GM18519 (cell line): ENCODE measurements at regions not wholly inside any gene's neighbourhood (a gene's known extent, or its start where the extent isn't known, plus 50 kb on each side); places are given as distances from the start of the nearest gene placed in this dataset.

ENCODE experiments used
- ATAC-seq: cut with Tn5 transposase; IDR thresholded peaks from one replicate; pipeline ENCODE4 v1.9.1; 2021; ENCODE audit warnings: mild to moderate bottlenecking, moderate library complexity; ENCODE audit not compliant: unreplicated experiment, low FRiP score

GRCh38 chr2:7766978-7767565 is 849.9 kb downstream of the RNF144A start:
- ATAC-seq, result no peak

DNA sequence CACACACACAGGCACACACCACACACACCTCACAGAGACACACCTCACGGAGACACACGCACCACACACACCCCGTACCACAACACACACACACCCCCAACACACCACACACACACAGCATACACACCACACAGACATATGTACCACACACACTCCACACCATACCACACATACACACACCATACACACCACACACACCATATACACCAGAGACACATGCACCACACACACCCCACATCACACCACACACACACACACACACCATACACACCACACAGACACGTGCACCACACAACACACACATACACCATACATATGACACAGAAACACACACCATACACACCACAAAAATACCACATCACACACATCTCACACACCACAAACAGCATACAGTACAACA is 850.7 kb downstream of the RNF144A start:
- no peak for ATAC-seq

DNA sequence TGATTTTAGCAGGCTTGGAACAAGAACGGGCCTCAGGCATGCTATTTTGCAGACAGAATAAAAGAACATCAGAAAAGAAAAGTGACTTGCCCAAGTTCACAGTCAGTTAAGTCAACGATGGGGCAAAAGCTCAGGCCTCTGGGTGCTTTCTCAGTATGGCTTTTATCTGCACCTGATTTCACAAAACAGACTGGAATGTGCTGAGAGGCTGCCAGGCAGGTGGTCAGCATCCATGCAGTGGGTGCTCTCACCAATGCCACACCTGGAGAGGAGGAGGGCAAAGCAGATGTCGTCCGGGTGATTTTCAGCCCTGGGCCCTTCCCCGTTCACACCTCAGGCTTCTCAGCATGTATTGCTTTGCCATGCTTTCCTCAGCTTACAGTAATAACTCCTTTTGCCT is 854.6 kb downstream of the RNF144A start:
- no peak for ATAC-seq

GRCh38 chr2:7773362-7774360 is 856.4 kb downstream of the RNF144A start:
- ATAC-seq, result peak; percentile 50

DNA sequence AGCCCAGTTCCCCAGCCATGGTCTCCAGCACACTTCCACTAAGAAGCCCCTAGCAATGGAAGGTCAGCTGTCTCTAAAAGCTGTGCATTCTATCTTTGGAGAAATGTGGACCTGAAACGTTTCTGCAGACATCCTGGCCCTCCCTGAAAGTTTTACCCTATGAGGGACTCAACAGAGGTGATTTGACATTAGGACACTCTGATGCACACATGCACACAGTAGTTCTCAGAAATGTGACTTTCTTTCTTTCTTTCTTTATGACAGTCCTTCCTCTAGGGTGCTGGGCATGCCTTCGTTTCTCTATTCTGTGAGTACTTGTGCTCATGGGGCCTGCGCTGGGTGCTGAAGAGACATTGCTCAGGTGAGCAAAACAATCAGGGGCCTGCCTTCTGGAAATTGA is 857.3 kb downstream of the RNF144A start:
- no peak for ATAC-seq

- no peak for ATAC-seq
Observed at GRCh38 chr2:7777668-7778067, 860.5 kb downstream of the RNF144A start.

DNA sequence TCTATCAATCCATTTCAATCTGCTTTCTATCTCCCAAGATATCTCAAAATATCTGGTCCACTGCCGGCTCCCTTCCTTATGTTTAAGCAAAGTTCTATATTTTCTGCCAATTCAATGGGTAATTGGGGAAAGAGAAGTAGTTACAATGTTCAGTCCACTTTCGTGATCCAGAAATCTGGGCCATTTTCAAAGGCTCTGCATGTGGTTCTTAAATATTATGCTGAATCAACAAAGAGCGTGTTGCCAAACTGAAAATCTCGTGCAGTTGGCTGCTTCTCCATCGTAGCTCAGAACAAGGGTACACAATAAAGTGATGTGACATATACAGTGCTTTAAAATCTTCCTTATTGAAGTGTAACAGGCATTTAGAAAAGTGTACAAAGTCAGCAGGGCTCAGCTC is 863.1 kb downstream of the RNF144A start:
- no peak for ATAC-seq

GRCh38 chr2:7785700-7786099 is 868.5 kb downstream of the RNF144A start:
- ATAC-seq, result no peak

DNA sequence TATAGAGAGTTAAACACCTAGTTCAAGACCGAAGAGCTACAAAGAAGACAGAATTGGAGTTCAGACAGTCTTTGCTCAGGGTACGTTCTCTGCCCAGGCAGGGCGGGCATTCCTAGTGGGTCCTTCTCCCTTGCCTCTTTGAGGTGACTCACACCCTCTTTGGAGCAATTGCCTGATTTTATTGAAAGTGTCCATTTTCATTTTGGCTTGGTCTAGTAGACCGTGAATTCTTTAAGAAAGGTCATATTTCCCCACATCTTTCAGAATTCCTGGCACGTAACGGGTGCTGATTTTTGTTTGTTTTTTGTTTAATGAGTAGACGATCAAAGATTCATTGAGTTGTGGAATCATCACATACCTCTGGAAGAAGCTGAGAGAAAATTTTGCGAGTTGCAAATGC is 871.5 kb downstream of the RNF144A start:
- ATAC-seq, result no peak

- no peak for ATAC-seq
Observed at GRCh38 chr2:7792031-7792651, 874.9 kb downstream of the RNF144A start.

DNA sequence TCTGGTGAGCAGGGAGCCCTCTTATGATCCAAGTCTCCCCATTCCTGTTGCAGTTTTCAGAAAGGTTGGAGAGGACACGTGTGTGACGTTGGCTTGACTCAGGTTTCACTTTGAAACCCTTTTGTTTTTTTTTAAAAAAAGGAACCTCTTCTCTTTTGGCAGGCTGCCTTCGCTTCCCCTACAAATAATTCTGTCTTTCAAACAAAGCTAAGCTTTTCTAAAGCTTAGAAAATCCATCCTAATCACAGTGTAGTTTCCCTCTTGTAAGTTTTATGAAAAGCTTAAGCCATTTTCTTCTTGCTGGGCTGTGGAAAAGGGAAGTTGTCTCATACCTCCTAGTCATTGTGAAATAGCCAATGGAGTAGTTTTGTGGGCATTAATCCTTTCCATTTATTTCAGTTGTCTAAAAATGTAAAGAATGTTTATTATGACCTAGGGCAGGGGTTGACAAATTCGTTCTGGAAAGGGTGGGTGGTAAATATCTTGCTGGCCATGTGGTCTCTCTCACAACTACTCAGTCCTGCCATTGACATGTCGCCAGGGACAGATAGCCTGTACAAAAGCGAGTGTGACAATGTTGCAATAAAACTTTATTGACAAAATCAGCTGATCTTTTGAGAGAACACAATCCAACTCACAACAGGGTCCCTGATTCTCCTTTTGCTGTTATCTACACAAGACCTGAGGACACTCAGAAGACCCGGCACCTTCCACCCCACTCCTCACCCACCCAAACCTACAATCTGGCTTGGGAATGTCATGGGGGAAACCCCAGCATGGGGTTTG is 878.8 kb downstream of the RNF144A start:
- no peak for ATAC-seq

GRCh38 chr2:7800031-7800430 is 881.8 kb upstream of the ID2 start:
- no peak for ATAC-seq

DNA sequence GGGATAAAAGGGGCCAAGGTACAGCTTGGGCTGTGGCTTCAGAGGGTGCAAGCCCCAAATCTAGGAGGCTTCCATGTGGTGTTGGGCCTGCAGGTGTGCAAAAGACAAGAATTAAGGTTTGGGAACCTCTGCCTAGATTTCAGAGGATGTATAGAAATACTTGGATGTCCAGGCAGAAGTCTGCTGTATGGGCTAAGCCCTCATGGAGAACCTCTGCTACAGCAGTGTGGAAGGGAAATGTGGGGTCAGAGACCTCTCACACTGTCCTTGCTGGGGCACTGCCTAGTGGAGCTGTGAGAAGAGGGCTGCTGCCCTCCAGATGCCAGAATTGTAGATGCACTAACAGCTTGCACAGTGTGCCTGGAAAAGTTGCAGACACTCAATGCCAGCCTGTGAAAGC is 880.6 kb upstream of the ID2 start:
- no peak for ATAC-seq

DNA sequence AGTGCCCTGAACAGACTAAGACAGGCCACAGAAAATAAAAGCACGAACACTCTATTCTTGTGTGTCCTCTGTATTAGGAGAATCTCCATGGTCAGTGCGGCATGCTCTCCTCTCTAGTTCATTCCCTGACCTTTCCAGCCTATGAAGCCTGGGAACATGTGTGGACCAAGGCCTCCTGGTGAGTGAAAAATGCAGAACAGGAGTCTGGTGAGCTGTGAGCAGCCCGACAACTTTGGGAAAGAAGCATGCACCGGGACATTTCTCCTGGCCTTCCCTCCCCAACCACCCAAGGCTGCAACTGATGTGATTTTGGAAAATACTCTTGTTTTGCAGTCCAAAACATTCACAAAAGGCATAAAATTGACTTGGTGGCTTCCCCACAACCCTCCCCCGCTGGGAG is 878.3 kb upstream of the ID2 start:
- ATAC-seq, result no peak

DNA sequence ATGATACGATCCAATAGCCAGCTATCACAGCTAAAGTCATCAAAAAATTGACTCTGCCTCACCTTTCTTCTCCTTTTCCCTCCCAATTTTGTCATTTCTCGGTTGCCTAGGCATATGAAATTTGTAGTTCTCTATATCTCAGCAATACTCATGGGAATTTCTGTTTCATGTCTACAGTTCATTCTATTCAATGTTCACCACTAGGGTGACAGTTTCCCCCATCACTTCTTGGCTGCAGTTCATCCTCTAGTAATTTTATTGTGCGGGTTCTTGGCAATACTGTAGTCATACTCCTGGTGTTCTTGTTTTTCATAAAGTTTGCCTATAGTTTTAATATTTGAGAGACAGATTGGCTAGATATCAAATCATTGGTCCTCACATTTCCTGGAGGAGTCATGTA is 872.2 kb upstream of the ID2 start:
- no peak for ATAC-seq

- no peak for ATAC-seq
Observed at GRCh38 chr2:7811073-7811472, 870.8 kb upstream of the ID2 start.

GRCh38 chr2:7812231-7812995 is 869.4 kb upstream of the ID2 start:
- no peak for ATAC-seq

DNA sequence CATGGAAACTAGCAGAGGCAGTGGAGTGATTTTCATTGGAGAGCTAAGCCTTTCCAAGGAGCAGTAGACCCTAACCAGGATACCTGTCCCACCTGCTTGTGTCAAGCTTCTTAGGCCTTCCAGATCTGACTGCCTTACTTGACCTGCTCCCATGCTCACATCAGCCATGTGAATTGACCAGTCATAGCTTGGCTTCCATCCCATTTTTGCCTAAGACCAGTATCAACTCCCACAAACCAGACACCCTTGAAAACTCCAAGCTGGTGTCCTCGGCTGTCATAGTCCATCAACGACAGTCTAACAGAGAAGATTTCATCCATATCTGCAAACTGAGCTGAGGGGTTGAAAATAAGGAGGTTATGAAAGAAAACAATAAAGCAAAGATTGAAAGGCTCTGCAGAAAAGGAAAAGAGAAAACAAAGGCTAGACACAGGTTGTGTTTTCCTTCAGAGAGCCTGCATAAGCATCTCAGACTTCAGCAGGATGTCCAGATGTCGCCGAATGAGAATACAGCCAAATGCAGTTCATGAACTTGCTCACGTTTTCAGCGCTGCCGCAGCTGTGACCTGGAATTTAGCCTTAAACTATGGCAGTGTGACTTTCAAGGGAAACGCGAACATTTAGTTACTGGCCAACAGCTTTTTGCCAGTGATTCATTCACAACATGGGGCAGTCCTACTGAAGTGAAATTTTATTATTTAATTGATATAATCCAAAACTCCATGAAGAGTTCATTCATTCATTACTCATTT is 868.1 kb upstream of the ID2 start:
- ATAC-seq, result no peak

GRCh38 chr2:7815726-7816125 is 866.1 kb upstream of the ID2 start:
- ATAC-seq, result no peak
